ENCODE measurements at regions not wholly inside any gene's neighbourhood (a gene's known extent, or its start where the extent isn't known, plus 50 kb on each side); places are given as distances from the start of the nearest gene placed in this dataset.

GRCh38 chr1:164020391-164020790 lies 538.6 kb upstream of the PBX1 start:
- no peak overlapping the region for H3K27ac ChIP-seq (ENCODE audit: extremely low read depth, low read depth, low read length)
- ChIA-PET CTCF (no interaction called here), POLR2A (no interaction called here)

GRCh38 chr1:164021813-164022212 lies 537.2 kb upstream of the PBX1 start:
- Histone ChIP-seq H3K4me3 (ENCODE audit: low read depth, low read length) (no peak overlapping the region), H3K4me1 (ENCODE audit: control insufficient read depth, insufficient read depth, low read length) (no peaks in the 10 kb centered on the region), H3K27ac (ENCODE audit: extremely low read depth, low read depth, low read length) (no peak overlapping the region), H3K36me3 (ENCODE audit: control insufficient read depth in 2 of 2, insufficient read depth in 1 of 2, low read length in 2 of 2) (no peaks in the 10 kb centered on the region), H3K9me3 (ENCODE audit: control insufficient read depth, insufficient read depth, low read depth, low read length) (no peaks in the 10 kb centered on the region)
- ChIA-PET CTCF (interaction anchor here (0.6 kb wide), 1 partner anchor 328 kb away, joined by 3 read pairs; no protein-coding TSS in a partner anchor), POLR2A (no interaction called here)
- TF ChIP-seq CTCF (tag by site-specific recombination; IDR thresholded peaks at IDR 0.05) = no peak
- TF ChIP-seq ZBTB7A (tag by site-specific recombination; IDR thresholded peaks at IDR 0.05; ENCODE audit: low read depth) = no peak
- TF ChIP-seq ZNF670 (tag by site-specific recombination; IDR thresholded peaks at IDR 0.05; ENCODE audit: low read depth) = no peak
- TF ChIP-seq ZNF423 (tag by site-specific recombination; IDR thresholded peaks at IDR 0.05) = no peak
- no peak for TF ChIP-seq ZNF16 (tag by site-specific recombination; IDR thresholded peaks at IDR 0.05; ENCODE audit: low read depth)
- TF ChIP-seq ZFHX2 (tag by site-specific recombination; conservative IDR thresholded peaks at IDR 0.05) = no peak
- no peak for TF ChIP-seq ZFP69B (tag by site-specific recombination; IDR thresholded peaks at IDR 0.05)
- no peak for TF ChIP-seq ZBTB1 (tag by site-specific recombination; IDR thresholded peaks at IDR 0.05)
- no peak for TF ChIP-seq ZNF623 (tag by site-specific recombination; IDR thresholded peaks at IDR 0.05)
- no peak for TF ChIP-seq ZBTB48 (tag by site-specific recombination; IDR thresholded peaks at IDR 0.05)
- TF ChIP-seq ZBTB20 (tag by site-specific recombination; IDR thresholded peaks at IDR 0.05) = no peak
- TF ChIP-seq ZNF37A (tag by site-specific recombination; IDR thresholded peaks at IDR 0.05) = no peak
- no peak for TF ChIP-seq ZNF488 (tag by site-specific recombination; IDR thresholded peaks at IDR 0.05)
- no peak for TF ChIP-seq ZNF239 (tag by site-specific recombination; IDR thresholded peaks at IDR 0.05)
- TF ChIP-seq PATZ1 (tag by site-specific recombination; IDR thresholded peaks at IDR 0.05) = no peak
- no peak for TF ChIP-seq ZSCAN5A (tag by site-specific recombination; IDR thresholded peaks at IDR 0.05)
- no peak for TF ChIP-seq REPIN1 (tag by site-specific recombination; IDR thresholded peaks at IDR 0.05; ENCODE audit: low read depth)
- TF ChIP-seq SP7 (tag by site-specific recombination; IDR thresholded peaks at IDR 0.05) = no peak
- TF ChIP-seq ZNF26 (tag by site-specific recombination; IDR thresholded peaks at IDR 0.05) = no peak
- no peak for TF ChIP-seq ZBTB10 (tag by site-specific recombination; IDR thresholded peaks at IDR 0.05)

More at GRCh38 chr1:164020391-164020790, 538.6 kb upstream of the PBX1 start:
- H3K4me3 ChIP-seq (ENCODE audit: low read depth, low read length) = no peak overlapping the region
- H3K36me3 ChIP-seq (ENCODE audit: control insufficient read depth in 2 of 2, insufficient read depth in 1 of 2, low read length in 2 of 2) = no peaks in the 10 kb centered on the region
- TF ChIP-seq ZBTB8A (tag by site-specific recombination; IDR thresholded peaks at IDR 0.05) (no peak), ZNF670 (tag by site-specific recombination; IDR thresholded peaks at IDR 0.05; ENCODE audit: low read depth) (no peak), ZNF473 (tag by site-specific recombination; IDR thresholded peaks at IDR 0.05) (no peak)
- no peaks in the 10 kb centered on the region for H3K9me3 ChIP-seq (ENCODE audit: control insufficient read depth, insufficient read depth, low read depth, low read length)
- H3K4me1 ChIP-seq (ENCODE audit: control insufficient read depth, insufficient read depth, low read length) = no peaks in the 10 kb centered on the region

Measured in HEK293 (cell line).